HepG2 (cell line): ENCODE measurements at regions not wholly inside any gene's neighbourhood (a gene's known extent, or its start where the extent isn't known, plus 50 kb on each side); places are given as distances from the start of the nearest gene placed in this dataset.

ENCODE experiments used
- AHDC1 ChIP-seq: sonication (generic); formaldehyde crosslinking; IDR thresholded peaks from 2 replicates; pipeline ENCODE4 v1.5.1; 2020; ENCODE audit warnings: mild to moderate bottlenecking, missing genetic modification reagents, borderline replicate concordance
- CTCF ChIP-seq: sonication (generic); formaldehyde crosslinking; IDR thresholded peaks from 2 replicates; pipeline ENCODE4 v1.5.0; 2020; ENCODE audit warnings: mild to moderate bottlenecking, missing genetic modification reagents, moderate library complexity
- FIP1L1 ChIP-seq: fragments of 200-400 bp; formaldehyde crosslinking; IDR thresholded peaks from 2 replicates; pipeline ENCODE4 v1.6.1; 2018; ENCODE audit warnings: low read depth, mild to moderate bottlenecking, low read length, moderate library complexity, borderline replicate concordance; ENCODE audit not compliant: insufficient read depth
- FOXO1 ChIP-seq: sonication (generic); formaldehyde crosslinking; IDR thresholded peaks from 2 replicates; pipeline ENCODE4 v1.4.0; 2020; ENCODE audit warnings: missing genetic modification reagents
- HNRNPLL ChIP-seq: fragments of 200-400 bp; formaldehyde crosslinking; IDR thresholded peaks from 2 replicates; pipeline ENCODE4 v1.6.1; 2017; ENCODE audit warnings: mild to moderate bottlenecking, low read depth, low read length; ENCODE audit not compliant: poor library complexity, severe bottlenecking
- MAX ChIP-seq: IDR thresholded peaks from 2 replicates; pipeline ENCODE4 v1.6.1; 2012; ENCODE audit warnings: inconsistent platforms
- NFIC ChIP-seq: IDR thresholded peaks from 2 replicates; pipeline ENCODE4 v1.6.1; 2012; ENCODE audit warnings: mild to moderate bottlenecking, low read length, inconsistent platforms
- SALL1 ChIP-seq: sonication (generic); formaldehyde crosslinking; IDR thresholded peaks from 2 replicates; pipeline ENCODE4 v1.8.0; 2022; ENCODE audit warnings: mild to moderate bottlenecking, missing genetic modification reagents
- SIN3A ChIP-seq: IDR thresholded peaks from 2 replicates; pipeline ENCODE4 v1.6.1; 2011; ENCODE audit warnings: low read depth, mild to moderate bottlenecking, control low read depth, low read length, borderline replicate concordance
- USF2 ChIP-seq, 2 experiments: sonication (generic) in 1 of 2; formaldehyde crosslinking in 1 of 2; IDR thresholded peaks; 2 replicates each; pipeline versions ENCODE4 v1.5.1 to v1.6.1; 2011 to 2020; ENCODE audit warnings: borderline replicate concordance in 1 of 2, low read depth in 1 of 2, low read length in 1 of 2, mild to moderate bottlenecking in 1 of 2, missing genetic modification reagents in 1 of 2, moderate library complexity in 1 of 2
- ZBTB49 ChIP-seq: sonication (generic); formaldehyde crosslinking; IDR thresholded peaks from 2 replicates; pipeline ENCODE4 v1.4.0; 2020; ENCODE audit warnings: missing genetic modification reagents, borderline replicate concordance
- ZNF557 ChIP-seq: sonication (generic); formaldehyde crosslinking; IDR thresholded peaks from 2 replicates; pipeline ENCODE4 v1.4.0; 2020; ENCODE audit warnings: missing genetic modification reagents
- ZSCAN5A ChIP-seq: sonication (generic); formaldehyde crosslinking; IDR thresholded peaks from 2 replicates; pipeline ENCODE4 v1.8.0; 2022; ENCODE audit warnings: mild to moderate bottlenecking, missing genetic modification reagents, borderline replicate concordance

GRCh38 chr17:72361892-72362291 is 241.1 kb downstream of the SOX9 start:
- no peak for TF ChIP-seq HNRNPLL
- TF ChIP-seq FIP1L1, result no peak
- no peak for TF ChIP-seq SALL1
- no peak for TF ChIP-seq NFIC
- TF ChIP-seq ZSCAN5A (CRISPR knock-in tag), result no peak
- no peak for TF ChIP-seq ZNF557 (CRISPR knock-in tag)
- no peak for TF ChIP-seq AHDC1 (CRISPR knock-in tag)
- no peak for TF ChIP-seq MAX
- TF ChIP-seq ZBTB49 (CRISPR knock-in tag), result no peak
- TF ChIP-seq SIN3A, result no peak
- TF ChIP-seq USF2 (IDR thresholded peaks at IDR 0.05; ENCODE audit: low read depth, low read length), result no peak
- TF ChIP-seq USF2 (CRISPR knock-in tag; IDR thresholded peaks at IDR 0.05; ENCODE audit: borderline replicate concordance), result no peak
- TF ChIP-seq CTCF (CRISPR knock-in tag), result no peak
- TF ChIP-seq FOXO1, result no peak
